ENCODE measurements at regions not wholly inside any gene's neighbourhood (a gene's known extent, or its start where the extent isn't known, plus 50 kb on each side); places are given as distances from the start of the nearest gene placed in this dataset.
"Not testable (repeated sequence)": the region's sequence is repeated elsewhere in the genome, so short reads cannot be mapped to it uniquely, and the experiment has no call there.

- no peak for DNase-seq
These were observed 57.8 kb downstream of the OR2B2 start for GRCh38 chr6:27854421-27854820.

- DNase-seq = no peak
These were observed 60.8 kb downstream of the OR2B2 start for GRCh38 chr6:27851440-27851839.

- not testable (repeated sequence) for DNase-seq
These were observed 63.2 kb downstream of the OR2B2 start for GRCh38 chr6:27849001-27849400.

GRCh38 chr6:27847706-27848105, 64.5 kb downstream of the OR2B2 start:
- no peak for DNase-seq

- no peak for DNase-seq
These were observed 71.6 kb downstream of the OR2B2 start for GRCh38 chr6:27840572-27840971.

- DNase-seq = no peak
These were observed 72.3 kb downstream of the OR2B2 start for GRCh38 chr6:27839626-27840475.

GRCh38 chr6:27838945-27839625, 73.1 kb downstream of the OR2B2 start:
- DNase-seq = no peak

- DNase-seq = peak; percentile 96
These were observed 73.9 kb downstream of the OR2B2 start for GRCh38 chr6:27838058-27838944.

- no peak for DNase-seq
These were observed 74.6 kb downstream of the OR2B2 start for GRCh38 chr6:27837625-27838057.

- peak; percentile 97 for DNase-seq
These were observed 75.2 kb downstream of the OR2B2 start for GRCh38 chr6:27836783-27837624.

- no peak for DNase-seq
These were observed 75.9 kb downstream of the OR2B2 start for GRCh38 chr6:27836141-27836782.

GRCh38 chr6:27834879-27835549, 77.2 kb downstream of the OR2B2 start:
- DNase-seq = no peak

- no peak for DNase-seq
These were observed 77.8 kb downstream of the OR2B2 start for GRCh38 chr6:27834384-27834783.

GRCh38 chr6:27831434-27832081, 80.6 kb downstream of the OR2B2 start:
- DNase-seq = peak; percentile 33

GRCh38 chr6:27830600-27831433, 81.4 kb downstream of the OR2B2 start:
- DNase-seq = peak; percentile 45

GRCh38 chr6:27830212-27830599, 82.0 kb downstream of the OR2B2 start:
- no peak for DNase-seq

- DNase-seq = no peak
These were observed 82.6 kb downstream of the OR2B2 start for GRCh38 chr6:27829453-27830211.

GRCh38 chr6:27827477-27827876, 84.7 kb downstream of the OR2B2 start:
- DNase-seq = not testable (repeated sequence)

- DNase-seq = not testable (repeated sequence)
These were observed 85.6 kb downstream of the OR2B2 start for GRCh38 chr6:27826612-27826985.

All from NCI-H2029 treated with DMSO at 0.1 percent for 48 hours (cell line).